ENCODE measurements at regions not wholly inside any gene's neighbourhood (a gene's known extent, or its start where the extent isn't known, plus 50 kb on each side); places are given as distances from the start of the nearest gene placed in this dataset.

DNA sequence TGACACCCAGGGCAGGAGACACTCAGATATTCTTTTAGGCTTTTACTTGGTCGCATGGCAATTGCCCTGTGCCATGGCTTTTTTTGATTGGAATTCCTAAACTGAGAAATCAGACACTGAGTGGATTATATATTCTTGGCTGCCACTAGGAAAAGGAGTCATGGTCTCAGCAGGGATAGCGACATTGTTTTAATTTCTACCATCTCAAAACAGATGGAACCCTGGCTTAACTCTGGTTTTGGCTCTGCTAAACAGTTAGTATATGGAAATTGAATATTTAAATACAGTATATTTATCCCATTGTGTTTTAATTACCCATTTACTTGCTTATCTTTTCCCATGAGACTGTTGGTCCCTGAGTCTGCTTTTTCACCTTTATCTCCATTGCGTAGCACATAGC, 84.0 kb downstream of the DACT1 start:
- Histone ChIP-seq H3K9me2 (no peaks in the 10 kb centered on the region), H4K20me1 (ENCODE audit: insufficient read depth) (no peaks in the 10 kb centered on the region), H3K9me3 (no peaks in the 10 kb centered on the region), H3K9ac (no peak overlapping the region), H3K79me2 (ENCODE audit: insufficient read depth) (no peaks in the 10 kb centered on the region), H3K4me1 (ENCODE audit: control insufficient read depth in 1 of 2, insufficient read depth in 2 of 2, low read depth in 1 of 2, low read length in 1 of 2) (peaks cover 0 to 12% of the 10 kb centered on the region in 2 experiments; a peak in 2 of 4 replicates), H3K27me3 (ENCODE audit: insufficient read depth) (no peaks in the 10 kb centered on the region), H3K4me3 (ENCODE audit: low read depth in 2 of 2, low read length in 1 of 2) (no peak overlapping the region), H2AFZ (ENCODE audit: low read depth) (no peak overlapping the region), H3K36me3 (replicated peaks in 1 of 2; ENCODE audit: control insufficient read depth in 1 of 2, insufficient read depth in 2 of 2, low read length in 1 of 2) (no peaks in the 10 kb centered on the region), H3K27ac (ENCODE audit: low read depth in 2 of 2, low read length in 1 of 2) (no peak overlapping the region), H3F3A (replicated peaks; ENCODE audit: insufficient read depth) (no peaks in the 10 kb centered on the region), H3K4me2 (no peak overlapping the region)
- POLR2A ChIA-PET = no interaction called here
- 93% methylated on average over 3 of the region's 3 CpGs for WGBS (ENCODE audit: low lambda C conversion rate)
- no peak for DNase-seq
- TF ChIP-seq USF1 (IDR thresholded peaks at IDR 0.05; ENCODE audit: borderline replicate concordance, low read depth) (no peak), RFX5 (IDR thresholded peaks at IDR 0.05; ENCODE audit: low read length) (no peak), SIN3A (IDR thresholded peaks at IDR 0.05; ENCODE audit: borderline replicate concordance, low read depth, low read length) (no peak), RAD21 (IDR thresholded peaks at IDR 0.05; ENCODE audit: low read length) (no peak), TCF12 (IDR thresholded peaks at IDR 0.05) (no peak), RCOR1 (IDR thresholded peaks at IDR 0.05; ENCODE audit: low read length) (no peak), NRF1 (IDR thresholded peaks at IDR 0.05; ENCODE audit: low read depth, low read length) (no peak), TEAD4 (IDR thresholded peaks at IDR 0.05; ENCODE audit: borderline replicate concordance, insufficient read depth) (no peak), MXI1 (IDR thresholded peaks at IDR 0.05; ENCODE audit: low read depth, low read length) (no peak), POLR2AphosphoS5 (IDR thresholded peaks at IDR 0.05; ENCODE audit: low read depth, low read length) (no peak), EP300 (IDR thresholded peaks at IDR 0.05; ENCODE audit: borderline replicate concordance in 1 of 2, low read depth in 1 of 2, low read length in 1 of 2) (no peak), FOSL2 (IDR thresholded peaks at IDR 0.05; ENCODE audit: borderline replicate concordance, low read depth) (no peak), JUND (IDR thresholded peaks at IDR 0.05) (no peak), NFIC (IDR thresholded peaks at IDR 0.05; ENCODE audit: borderline replicate concordance) (no peak), FOXJ3 (CRISPR knock-in tag; IDR thresholded peaks at IDR 0.05) (no peak)
- CTCF ChIA-PET = interaction anchor here (1.1 kb wide), 1 partner anchor 221 kb away, joined by 3 read pairs; no protein-coding TSS in a partner anchor

GRCh38 chr14:58722441-58722840, 84.7 kb downstream of the DACT1 start:
- Histone ChIP-seq H3K4me2 (no peak overlapping the region), H2AFZ (ENCODE audit: low read depth) (no peak overlapping the region), H4K20me1 (ENCODE audit: insufficient read depth) (no peaks in the 10 kb centered on the region), H3K9me2 (no peaks in the 10 kb centered on the region), H3K27me3 (ENCODE audit: insufficient read depth) (no peaks in the 10 kb centered on the region), H3K36me3 (replicated peaks in 1 of 2; ENCODE audit: control insufficient read depth in 1 of 2, insufficient read depth in 2 of 2, low read length in 1 of 2) (no peaks in the 10 kb centered on the region), H3K79me2 (ENCODE audit: insufficient read depth) (no peaks in the 10 kb centered on the region), H3F3A (replicated peaks; ENCODE audit: insufficient read depth) (no peaks in the 10 kb centered on the region), H3K4me3 (ENCODE audit: low read depth in 2 of 2, low read length in 1 of 2) (no peak overlapping the region), H3K27ac (ENCODE audit: low read depth in 2 of 2, low read length in 1 of 2) (no peak overlapping the region), H3K9me3 (no peaks in the 10 kb centered on the region), H3K9ac (no peak overlapping the region), H3K4me1 (ENCODE audit: control insufficient read depth in 1 of 2, insufficient read depth in 2 of 2, low read depth in 1 of 2, low read length in 1 of 2) (peaks cover 0 to 5% of the 10 kb centered on the region in 2 experiments; a peak in 2 of 4 replicates)
- TF ChIP-seq FOXJ3 (CRISPR knock-in tag; IDR thresholded peaks at IDR 0.05) (no peak), POLR2AphosphoS5 (IDR thresholded peaks at IDR 0.05; ENCODE audit: low read depth, low read length) (no peak), NRF1 (IDR thresholded peaks at IDR 0.05; ENCODE audit: low read depth, low read length) (no peak), ELF1 (IDR thresholded peaks at IDR 0.05) (no peak), MXI1 (IDR thresholded peaks at IDR 0.05; ENCODE audit: low read depth, low read length) (no peak), GATA2 (CRISPR knock-in tag; IDR thresholded peaks at IDR 0.05) (no peak), NFIC (IDR thresholded peaks at IDR 0.05; ENCODE audit: borderline replicate concordance) (no peak), TEAD4 (IDR thresholded peaks at IDR 0.05; ENCODE audit: borderline replicate concordance, insufficient read depth) (no peak), TCF12 (IDR thresholded peaks at IDR 0.05) (no peak), RXRA (IDR thresholded peaks at IDR 0.05; ENCODE audit: borderline replicate concordance, low read depth) (no peak)
- POLR2A ChIA-PET = no interaction called here
- WGBS (ENCODE audit: low lambda C conversion rate) = 90% methylated on average over 4 of the region's 4 CpGs
- CTCF ChIA-PET = interaction anchor here (1.1 kb wide), 1 partner anchor 222 kb away, joined by 3 read pairs; no protein-coding TSS in a partner anchor
- no peak for DNase-seq
